Neural crest cell (in vitro differentiated cells): ENCODE measurements at regions not wholly inside any gene's neighbourhood (a gene's known extent, or its start where the extent isn't known, plus 50 kb on each side); places are given as distances from the start of the nearest gene placed in this dataset.
"Not testable (repeated sequence)": the region's sequence is repeated elsewhere in the genome, so short reads cannot be mapped to it uniquely, and the experiment has no call there.

Experiments
- DNase-seq: peaks from one replicate; pipeline ENCODE4 v3.0.0; 2021; ENCODE audit warnings: low read depth, mixed read lengths, low spot score
- H3K27ac Mint-ChIP-seq: one replicate; pipeline ENCODE4 v1.8.0; 2021; ENCODE audit warnings: mild to moderate bottlenecking, mixed read lengths; ENCODE audit not compliant: unreplicated experiment
- H3K27me3 Mint-ChIP-seq: 2 replicates; pipeline ENCODE4 v1.8.0; 2021; ENCODE audit warnings: low read depth, mild to moderate bottlenecking, mixed read lengths
- H3K36me3 Mint-ChIP-seq: 2 replicates; pipeline ENCODE4 v1.8.0; 2021; ENCODE audit warnings: low read depth, mild to moderate bottlenecking, mixed read lengths
- H3K4me1 Mint-ChIP-seq: 2 replicates; pipeline ENCODE4 v1.8.0; 2021; ENCODE audit warnings: mixed read lengths
- H3K4me3 Mint-ChIP-seq: one replicate; pipeline ENCODE4 v1.8.0; 2021; ENCODE audit warnings: mild to moderate bottlenecking, mixed read lengths
- H3K9me3 Mint-ChIP-seq: 2 replicates; pipeline ENCODE4 v1.8.0; 2021; ENCODE audit warnings: mixed read lengths
- TF ChIP-seq, protein P1 (sequence below): fragments of 200-600 bp; sonication (generic); conservative IDR thresholded peaks from 2 replicates; pipeline ENCODE4 v1.5.0; 2021; ENCODE audit warnings: antibody characterized with exemption, mild to moderate bottlenecking

DNA sequence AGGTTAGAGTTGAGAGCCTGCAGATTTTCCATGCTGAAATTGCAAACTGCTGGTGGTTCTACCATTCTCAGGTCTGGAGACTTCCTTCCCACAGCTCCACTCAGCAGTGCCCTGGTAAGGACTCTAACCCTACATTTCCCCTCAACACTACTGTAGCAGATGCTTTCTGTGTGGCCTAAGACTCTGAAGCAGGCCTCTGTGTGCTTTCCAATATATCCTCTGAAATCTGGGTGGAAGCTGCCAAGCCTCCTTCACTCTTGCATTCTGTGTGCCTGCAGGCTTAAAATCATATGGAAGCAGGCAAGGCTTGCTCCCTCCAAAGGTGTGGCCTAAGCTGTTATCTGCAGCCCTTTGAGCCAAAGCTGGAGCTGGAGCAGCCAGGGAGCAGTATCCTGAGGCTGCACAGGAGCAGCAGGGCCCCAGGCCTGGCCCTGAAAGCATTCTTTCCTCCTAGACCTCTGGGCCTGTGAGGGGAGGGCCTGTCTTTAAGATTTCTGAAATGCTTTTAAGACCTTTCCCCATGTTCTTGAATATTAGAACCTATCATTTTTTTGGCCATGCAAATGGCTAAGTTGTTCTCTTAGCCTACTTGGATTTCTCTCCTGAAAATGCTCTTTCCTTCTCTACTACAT is 134.1 kb upstream of the TSHZ3 start:
- Mint-ChIP-seq H3K4me1 (peaks cover 2% of the 10 kb centered on the region), H3K36me3 (peaks cover 3% of the 10 kb centered on the region), H3K27me3 (peaks cover 11% of the 10 kb centered on the region), H3K9me3 (peaks cover 23% of the 10 kb centered on the region), H3K27ac (no peak overlapping the region), H3K4me3 (no peak overlapping the region)
- no peak for DNase-seq
- TF ChIP-seq, protein P1, sequence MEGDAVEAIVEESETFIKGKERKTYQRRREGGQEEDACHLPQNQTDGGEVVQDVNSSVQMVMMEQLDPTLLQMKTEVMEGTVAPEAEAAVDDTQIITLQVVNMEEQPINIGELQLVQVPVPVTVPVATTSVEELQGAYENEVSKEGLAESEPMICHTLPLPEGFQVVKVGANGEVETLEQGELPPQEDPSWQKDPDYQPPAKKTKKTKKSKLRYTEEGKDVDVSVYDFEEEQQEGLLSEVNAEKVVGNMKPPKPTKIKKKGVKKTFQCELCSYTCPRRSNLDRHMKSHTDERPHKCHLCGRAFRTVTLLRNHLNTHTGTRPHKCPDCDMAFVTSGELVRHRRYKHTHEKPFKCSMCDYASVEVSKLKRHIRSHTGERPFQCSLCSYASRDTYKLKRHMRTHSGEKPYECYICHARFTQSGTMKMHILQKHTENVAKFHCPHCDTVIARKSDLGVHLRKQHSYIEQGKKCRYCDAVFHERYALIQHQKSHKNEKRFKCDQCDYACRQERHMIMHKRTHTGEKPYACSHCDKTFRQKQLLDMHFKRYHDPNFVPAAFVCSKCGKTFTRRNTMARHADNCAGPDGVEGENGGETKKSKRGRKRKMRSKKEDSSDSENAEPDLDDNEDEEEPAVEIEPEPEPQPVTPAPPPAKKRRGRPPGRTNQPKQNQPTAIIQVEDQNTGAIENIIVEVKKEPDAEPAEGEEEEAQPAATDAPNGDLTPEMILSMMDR, result no peak

DNA sequence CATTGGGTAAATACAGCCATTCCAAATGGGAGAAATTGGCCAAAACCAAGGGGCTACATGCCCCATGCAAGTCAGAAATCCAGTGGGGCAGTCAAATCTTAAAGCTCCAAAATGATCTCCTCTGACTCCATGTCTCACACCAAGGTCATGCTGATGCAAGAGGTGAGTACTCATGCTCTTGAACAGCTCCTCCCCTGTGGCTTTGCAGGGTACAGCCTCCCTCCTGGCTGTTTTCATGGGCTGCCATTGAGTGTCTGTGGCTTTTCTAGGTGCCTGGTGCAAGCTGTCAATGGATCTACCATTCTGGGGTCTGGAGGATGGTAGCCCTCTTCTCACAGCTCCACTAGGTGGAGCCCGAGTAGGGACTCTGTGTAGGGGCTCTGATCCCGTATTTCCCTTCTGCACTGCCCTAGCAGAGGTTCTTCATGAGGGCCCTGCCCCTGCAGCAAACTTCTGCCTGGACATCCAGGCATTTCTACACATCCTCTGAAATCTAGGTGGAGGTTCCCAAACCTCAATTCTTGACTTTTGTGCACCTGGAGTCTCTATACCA is 135.7 kb upstream of the TSHZ3 start:
- H3K27ac Mint-ChIP-seq, DNase-seq, H3K4me1 Mint-ChIP-seq, H3K4me3 Mint-ChIP-seq, H3K36me3 Mint-ChIP-seq: not testable (repeated sequence)
- peaks cover 24% of the 10 kb centered on the region for H3K9me3 Mint-ChIP-seq
- H3K27me3 Mint-ChIP-seq, result peaks cover 11% of the 10 kb centered on the region

DNA sequence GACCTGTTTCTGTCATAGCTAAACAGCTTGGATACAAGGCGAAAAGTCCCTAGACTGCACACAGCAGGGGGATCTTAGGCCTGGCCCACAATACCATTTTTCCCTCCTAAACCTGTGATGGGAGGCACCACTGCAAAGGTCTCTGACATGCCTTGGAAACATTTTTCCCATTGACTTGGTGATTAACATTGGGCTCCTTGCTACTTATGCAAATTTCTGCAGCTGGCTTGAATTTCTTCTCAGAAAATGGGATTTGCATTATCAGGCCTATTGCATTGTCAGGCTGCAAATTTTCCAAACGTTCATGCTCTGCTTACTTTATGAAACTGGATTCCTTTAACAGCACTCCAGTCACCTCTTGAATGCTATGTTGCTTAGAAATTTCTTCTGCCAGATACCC is 136.2 kb upstream of the TSHZ3 start:
- TF ChIP-seq, protein P1, result no peak
- H3K27ac Mint-ChIP-seq, result no peak overlapping the region
- DNase-seq, result no peak
- peaks cover 3% of the 10 kb centered on the region for H3K36me3 Mint-ChIP-seq
- H3K4me1 Mint-ChIP-seq, result peaks cover 5% of the 10 kb centered on the region
- peaks cover 9% of the 10 kb centered on the region for H3K27me3 Mint-ChIP-seq
- peaks cover 24% of the 10 kb centered on the region for H3K9me3 Mint-ChIP-seq
- H3K4me3 Mint-ChIP-seq, result no peak overlapping the region

DNA sequence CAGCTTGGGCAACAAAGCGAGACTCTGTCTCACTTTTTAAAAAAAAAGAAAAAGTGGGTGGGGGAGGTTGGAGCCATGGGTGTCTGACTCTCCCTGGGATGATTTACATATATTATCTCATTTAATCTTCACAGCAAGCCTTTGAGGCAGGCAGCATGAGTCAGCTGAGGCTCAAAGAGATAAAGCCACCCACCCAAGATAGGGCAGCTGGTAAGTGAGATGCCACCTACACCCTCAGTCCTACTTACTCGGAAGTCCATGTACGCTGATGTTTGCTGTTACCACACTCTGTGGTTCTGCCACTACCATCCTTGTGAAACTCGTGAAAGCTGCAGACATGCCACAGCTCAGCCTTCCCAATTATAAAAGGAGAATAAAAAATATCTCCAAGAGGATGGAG is 142.0 kb upstream of the TSHZ3 start:
- H3K36me3 Mint-ChIP-seq, result no peaks in the 10 kb centered on the region
- peaks cover 5% of the 10 kb centered on the region for H3K4me1 Mint-ChIP-seq
- no peak for DNase-seq
- TF ChIP-seq, protein P1, result no peak
- no peak overlapping the region for H3K4me3 Mint-ChIP-seq
- H3K27me3 Mint-ChIP-seq, result peaks cover 7% of the 10 kb centered on the region
- H3K9me3 Mint-ChIP-seq, result peaks cover 7% of the 10 kb centered on the region
- no peak overlapping the region for H3K27ac Mint-ChIP-seq

DNA sequence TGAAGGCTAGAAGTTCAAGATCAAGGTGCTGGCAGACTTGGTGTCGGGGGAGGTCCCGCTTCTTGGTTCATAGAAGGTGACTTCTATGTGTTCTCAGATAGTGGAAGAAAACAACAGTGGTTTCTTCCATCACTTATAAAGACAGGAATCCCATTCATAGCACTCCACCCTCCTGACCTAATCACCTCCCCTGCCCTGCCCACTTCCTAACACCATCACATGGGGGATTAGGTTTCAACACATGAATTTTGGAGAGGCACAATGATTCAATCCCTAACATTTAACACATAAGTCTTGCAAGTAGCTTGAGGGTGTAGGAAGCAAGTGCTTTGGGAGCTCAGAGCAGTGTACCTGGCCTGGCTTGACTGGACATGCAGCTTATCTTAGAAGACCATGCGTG is 142.8 kb upstream of the TSHZ3 start:
- no peak for DNase-seq
- Mint-ChIP-seq H3K27me3 (peaks cover 7% of the 10 kb centered on the region), H3K4me1 (peaks cover 5% of the 10 kb centered on the region), H3K36me3 (no peaks in the 10 kb centered on the region), H3K4me3 (no peak overlapping the region), H3K27ac (no peak overlapping the region), H3K9me3 (peaks cover 7% of the 10 kb centered on the region)
- TF ChIP-seq, protein P1, result no peak

DNA sequence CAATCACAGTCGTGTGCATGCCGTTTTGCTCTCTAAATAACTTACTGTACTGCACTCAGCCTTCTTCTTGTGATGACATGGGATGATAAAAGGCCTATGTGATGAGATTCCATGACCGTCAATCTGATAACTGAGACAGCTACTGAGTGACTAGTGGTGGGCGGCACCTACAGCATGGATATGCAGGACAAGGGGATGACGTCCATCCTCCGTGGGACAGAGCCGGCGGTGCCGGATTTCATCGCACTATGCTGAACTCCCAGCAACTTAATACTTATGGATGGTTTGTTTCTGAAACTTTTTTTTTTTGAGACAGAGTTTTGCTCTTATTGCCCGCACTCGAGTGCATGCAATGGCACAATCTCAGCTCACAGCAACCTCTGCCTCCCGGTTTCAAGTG is 146.8 kb upstream of the TSHZ3 start:
- DNase-seq, result no peak
- Mint-ChIP-seq H3K9me3 (no peaks in the 10 kb centered on the region), H3K4me3 (no peak overlapping the region), H3K36me3 (no peaks in the 10 kb centered on the region), H3K4me1 (no peaks in the 10 kb centered on the region), H3K27ac (no peak overlapping the region), H3K27me3 (peaks cover 7% of the 10 kb centered on the region)
- TF ChIP-seq, protein P1, result no peak
